DOHH2 (cell line): ENCODE measurements at regions not wholly inside any gene's neighbourhood (a gene's known extent, or its start where the extent isn't known, plus 50 kb on each side); places are given as distances from the start of the nearest gene placed in this dataset.

Experiments used
- H3F3A ChIP-seq: fragments of 200-600 bp; sonication (generic), shearing (Covaris generic); 2 replicates; pipeline ENCODE4 v1.6.0; 2016; ENCODE audit warnings: antibody characterized with exemption, mild to moderate bottlenecking; ENCODE audit not compliant: control insufficient read depth, insufficient read depth
- H3K27ac ChIP-seq: fragments of 200-600 bp; sonication (generic); 2 replicates; pipeline ENCODE4 v1.5.1; 2014; ENCODE audit warnings: low read depth, mild to moderate bottlenecking, low read length, moderate library complexity
- H3K27me3 ChIP-seq: fragments of 200-600 bp; sonication (generic); 2 replicates; pipeline ENCODE4 v1.6.1; 2014; ENCODE audit warnings: mild to moderate bottlenecking, low read length, mixed read lengths; ENCODE audit not compliant: control insufficient read depth
- H3K36me3 ChIP-seq: fragments of 200-600 bp; sonication (generic); 2 replicates; pipeline ENCODE4 v1.6.1; 2014; ENCODE audit warnings: mild to moderate bottlenecking, low read length, moderate library complexity, mixed read lengths; ENCODE audit not compliant: control insufficient read depth
- H3K4me1 ChIP-seq: fragments of 200-600 bp; sonication (generic); 2 replicates; pipeline ENCODE4 v1.6.1; 2014; ENCODE audit warnings: mild to moderate bottlenecking, low read length, mixed read lengths; ENCODE audit not compliant: control insufficient read depth
- H3K4me2 ChIP-seq: fragments of 200-600 bp; sonication (generic); 2 replicates; pipeline ENCODE4 v1.6.0; 2014; ENCODE audit warnings: mild to moderate bottlenecking, low read length, moderate library complexity
- H3K4me3 ChIP-seq: fragments of 200-600 bp; sonication (generic); 2 replicates; pipeline ENCODE4 v1.5.1; 2014; ENCODE audit warnings: mild to moderate bottlenecking, low read length, mixed read lengths
- H3K79me2 ChIP-seq: fragments of 200-600 bp; sonication (generic); 2 replicates; pipeline ENCODE4 v1.6.1; 2014; ENCODE audit warnings: mild to moderate bottlenecking, low read length, mixed read lengths; ENCODE audit not compliant: control insufficient read depth
- H3K9me2 ChIP-seq: fragments of 200-600 bp; sonication (generic); replicated peaks from 2 replicates; pipeline ENCODE4 v1.6.1; 2014; ENCODE audit warnings: mild to moderate bottlenecking, low read length, mixed read lengths; ENCODE audit not compliant: control insufficient read depth
- H3K9me3 ChIP-seq: fragments of 200-600 bp; sonication (generic); 2 replicates; pipeline ENCODE4 v1.6.1; 2014; ENCODE audit warnings: antibody characterized with exemption, low read length, mixed read lengths; ENCODE audit not compliant: control insufficient read depth, insufficient read depth
- H4K20me1 ChIP-seq: fragments of 200-600 bp; sonication (generic); 2 replicates; pipeline ENCODE4 v1.6.0; 2014; ENCODE audit warnings: low read depth, mild to moderate bottlenecking, antibody characterized with exemption, low read length, moderate library complexity; ENCODE audit not compliant: control insufficient read depth, insufficient read depth
- EZH2phosphoT487 ChIP-seq: fragments of 200-600 bp; sonication (generic); IDR thresholded peaks from 2 replicates; pipeline ENCODE4 v1.6.1; 2017; ENCODE audit warnings: borderline replicate concordance, mild to moderate bottlenecking, antibody characterized with exemption, low read length, moderate library complexity, mixed read lengths
- TF ChIP-seq, protein P1 (sequence below): fragments of 200-600 bp; sonication (generic); IDR thresholded peaks from one replicate; pipeline ENCODE4 v1.5.1; 2014; ENCODE audit warnings: antibody characterized with exemption, mild to moderate bottlenecking, low read depth, low read length; ENCODE audit not compliant: poor library complexity, severe bottlenecking

DNA sequence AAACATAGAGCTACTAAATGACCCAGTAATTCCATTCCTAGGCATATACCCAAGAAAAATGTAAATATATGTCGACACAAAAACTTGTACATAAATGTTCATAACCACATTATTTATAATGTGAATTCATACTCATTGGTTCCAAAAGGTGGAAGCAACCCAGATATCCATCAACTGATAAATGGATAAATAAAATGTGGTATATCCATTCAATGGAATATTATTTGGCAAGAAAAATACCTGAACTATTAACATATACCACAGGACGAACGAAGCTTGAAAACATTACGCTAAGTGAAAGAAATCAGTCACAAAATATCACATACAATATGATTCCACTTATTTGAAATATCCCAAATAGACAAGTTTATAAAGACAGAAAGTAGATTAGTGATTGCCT is 99.0 kb upstream of the SOX5 start:
- Histone ChIP-seq H3K36me3 (no peaks in the 10 kb centered on the region), H3F3A (no peaks in the 10 kb centered on the region), H3K9me3 (no peaks in the 10 kb centered on the region), H3K27ac (no peak overlapping the region), H4K20me1 (no peaks in the 10 kb centered on the region), H3K9me2 (no peaks in the 10 kb centered on the region), H3K4me2 (no peak overlapping the region), H3K4me1 (no peaks in the 10 kb centered on the region), H3K27me3 (no peaks in the 10 kb centered on the region), H3K79me2 (no peaks in the 10 kb centered on the region), H3K4me3 (no peak overlapping the region)
- no peak for TF ChIP-seq EZH2phosphoT487
- TF ChIP-seq, protein P1, sequence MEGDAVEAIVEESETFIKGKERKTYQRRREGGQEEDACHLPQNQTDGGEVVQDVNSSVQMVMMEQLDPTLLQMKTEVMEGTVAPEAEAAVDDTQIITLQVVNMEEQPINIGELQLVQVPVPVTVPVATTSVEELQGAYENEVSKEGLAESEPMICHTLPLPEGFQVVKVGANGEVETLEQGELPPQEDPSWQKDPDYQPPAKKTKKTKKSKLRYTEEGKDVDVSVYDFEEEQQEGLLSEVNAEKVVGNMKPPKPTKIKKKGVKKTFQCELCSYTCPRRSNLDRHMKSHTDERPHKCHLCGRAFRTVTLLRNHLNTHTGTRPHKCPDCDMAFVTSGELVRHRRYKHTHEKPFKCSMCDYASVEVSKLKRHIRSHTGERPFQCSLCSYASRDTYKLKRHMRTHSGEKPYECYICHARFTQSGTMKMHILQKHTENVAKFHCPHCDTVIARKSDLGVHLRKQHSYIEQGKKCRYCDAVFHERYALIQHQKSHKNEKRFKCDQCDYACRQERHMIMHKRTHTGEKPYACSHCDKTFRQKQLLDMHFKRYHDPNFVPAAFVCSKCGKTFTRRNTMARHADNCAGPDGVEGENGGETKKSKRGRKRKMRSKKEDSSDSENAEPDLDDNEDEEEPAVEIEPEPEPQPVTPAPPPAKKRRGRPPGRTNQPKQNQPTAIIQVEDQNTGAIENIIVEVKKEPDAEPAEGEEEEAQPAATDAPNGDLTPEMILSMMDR, result no peak

DNA sequence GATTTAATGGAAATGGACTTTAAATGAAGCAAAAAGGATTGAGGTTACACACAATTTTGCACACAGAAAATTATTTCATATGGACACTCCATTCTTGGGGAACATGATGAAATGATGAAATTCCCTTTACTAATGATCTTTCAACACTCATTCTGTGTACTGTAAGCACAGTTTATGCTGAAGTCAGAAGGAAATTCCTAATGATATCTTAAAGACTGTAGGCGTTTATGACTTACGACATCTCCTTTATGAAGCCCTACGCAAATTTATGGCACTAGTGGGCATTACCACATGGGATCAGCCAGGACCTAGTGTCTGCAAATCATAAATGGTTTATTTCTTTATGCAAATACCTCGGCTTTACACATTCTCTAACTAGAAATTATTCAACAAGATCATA is 97.9 kb upstream of the SOX5 start:
- H3K9me2 ChIP-seq, result no peaks in the 10 kb centered on the region
- no peaks in the 10 kb centered on the region for H3K9me3 ChIP-seq
- H3K27me3 ChIP-seq, result no peaks in the 10 kb centered on the region
- no peaks in the 10 kb centered on the region for H3K4me1 ChIP-seq
- no peak overlapping the region for H3K4me2 ChIP-seq
- H3F3A ChIP-seq, result no peaks in the 10 kb centered on the region
- H3K4me3 ChIP-seq, result no peak overlapping the region
- no peaks in the 10 kb centered on the region for H3K36me3 ChIP-seq
- no peak overlapping the region for H3K27ac ChIP-seq
- TF ChIP-seq EZH2phosphoT487, result no peak
- TF ChIP-seq, protein P1, result no peak
- no peaks in the 10 kb centered on the region for H3K79me2 ChIP-seq
- no peaks in the 10 kb centered on the region for H4K20me1 ChIP-seq

DNA sequence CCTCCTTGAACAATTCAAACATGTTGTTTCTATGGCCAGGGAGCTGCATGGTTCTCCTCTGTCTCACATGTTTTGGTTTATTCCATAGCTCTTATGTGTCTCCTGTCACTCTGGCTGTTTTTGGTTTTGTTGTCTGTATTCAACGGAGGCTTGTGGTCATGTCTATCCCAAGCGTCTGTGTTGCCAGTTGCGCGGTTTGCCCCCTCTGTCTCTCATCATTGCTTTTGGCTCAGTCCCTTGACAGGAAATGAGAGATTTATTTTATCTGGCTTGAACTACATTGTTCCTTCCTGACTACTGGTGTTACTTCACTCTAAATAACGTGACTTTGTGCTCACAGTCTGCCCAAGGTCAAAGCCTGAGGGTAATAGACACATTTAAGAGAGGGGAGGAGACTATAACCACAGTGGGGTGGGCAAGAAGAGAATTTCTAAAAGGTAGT is 96.4 kb upstream of the SOX5 start:
- H3K4me2 ChIP-seq, result no peak overlapping the region
- H3F3A ChIP-seq, result no peaks in the 10 kb centered on the region
- H3K27me3 ChIP-seq, result no peaks in the 10 kb centered on the region
- H3K9me3 ChIP-seq, result no peaks in the 10 kb centered on the region
- H3K4me1 ChIP-seq, result no peaks in the 10 kb centered on the region
- no peak overlapping the region for H3K27ac ChIP-seq
- H3K36me3 ChIP-seq, result no peaks in the 10 kb centered on the region
- H3K4me3 ChIP-seq, result no peak overlapping the region
- TF ChIP-seq, protein P1, result no peak
- no peak for TF ChIP-seq EZH2phosphoT487
- H3K79me2 ChIP-seq, result no peaks in the 10 kb centered on the region
- H3K9me2 ChIP-seq, result no peaks in the 10 kb centered on the region
- H4K20me1 ChIP-seq, result no peaks in the 10 kb centered on the region
